NT2/D1 (cell line): ENCODE measurements at regions not wholly inside any gene's neighbourhood (a gene's known extent, or its start where the extent isn't known, plus 50 kb on each side); places are given as distances from the start of the nearest gene placed in this dataset.

Experiments
- YY1 ChIP-seq: IDR thresholded peaks from 2 replicates; pipeline ENCODE4 v1.6.1; 2011; ENCODE audit not compliant: insufficient read length, insufficient read depth
- ZNF274 ChIP-seq: IDR thresholded peaks from 2 replicates; pipeline ENCODE4 v1.6.1; 2011; ENCODE audit warnings: mild to moderate bottlenecking, low read depth, low read length

DNA sequence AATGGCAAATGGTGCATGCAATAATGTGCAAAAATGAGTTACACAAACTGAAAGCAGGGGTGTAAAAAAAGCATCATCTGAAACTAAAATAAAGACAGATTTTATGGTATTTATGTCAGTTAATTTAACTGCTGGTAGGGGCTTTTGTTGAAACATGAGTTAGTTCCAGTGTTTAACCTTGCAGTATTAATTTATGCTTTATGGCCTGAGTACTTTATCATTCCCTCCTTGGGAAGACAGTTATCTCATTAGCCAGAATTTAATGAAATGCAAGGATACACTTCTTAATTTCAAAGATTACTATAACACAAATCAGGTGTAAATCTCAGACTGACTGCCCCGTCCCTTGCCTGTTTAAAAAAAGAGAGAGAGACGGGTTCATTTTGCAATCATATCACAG, 240.1 kb upstream of the MEIS2 start:
- TF ChIP-seq ZNF274 (no peak), YY1 (no peak)
